Uterus (tissue), 2 donors: ENCODE measurements at regions not wholly inside any gene's neighbourhood (a gene's known extent, or its start where the extent isn't known, plus 50 kb on each side); places are given as distances from the start of the nearest gene placed in this dataset.

Source experiments
- POLR2A ChIP-seq, 2 donors: fragments of 450-650 bp; IDR thresholded peaks; one replicate each; pipeline ENCODE4 v1.6.1; 2016; ENCODE audit warnings: antibody characterized with exemption in 2 of 2, mild to moderate bottlenecking in 1 of 2, moderate library complexity in 1 of 2
- TF ChIP-seq, protein P1 (sequence below), 4 experiments: fragments of 200-600 bp in 2 of 4; fragments of 450-650 bp in 2 of 4; sonication (generic) in 2 of 4; IDR thresholded peaks; one replicate each; pipeline ENCODE4 v1.5.1; 2016 to 2019; ENCODE audit warnings: antibody characterized with exemption in 4 of 4, mild to moderate bottlenecking in 2 of 4, moderate library complexity in 1 of 4

DNA sequence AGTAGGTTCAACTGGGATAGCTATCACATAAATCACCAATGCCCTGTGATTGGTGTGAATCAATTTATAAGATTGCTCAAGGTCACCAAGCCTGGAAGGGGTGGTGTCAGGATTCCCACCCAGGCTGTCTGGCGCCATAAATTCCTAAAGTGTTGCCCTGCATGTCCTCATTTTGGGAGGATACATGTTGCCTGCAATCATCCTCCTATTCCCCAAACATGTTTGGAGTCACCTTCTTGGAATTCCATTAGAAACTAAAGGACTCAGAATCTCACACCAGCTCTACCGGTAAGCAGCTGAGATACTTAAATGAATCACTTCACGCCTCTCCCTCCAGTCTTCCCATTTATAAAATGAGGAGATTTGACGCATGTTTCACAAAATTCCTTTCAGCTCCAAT lies 54.1 kb upstream of the SLC45A1 start:
- no peak for TF ChIP-seq POLR2A (IDR thresholded peaks at IDR 0.05)
- TF ChIP-seq, protein P1, sequence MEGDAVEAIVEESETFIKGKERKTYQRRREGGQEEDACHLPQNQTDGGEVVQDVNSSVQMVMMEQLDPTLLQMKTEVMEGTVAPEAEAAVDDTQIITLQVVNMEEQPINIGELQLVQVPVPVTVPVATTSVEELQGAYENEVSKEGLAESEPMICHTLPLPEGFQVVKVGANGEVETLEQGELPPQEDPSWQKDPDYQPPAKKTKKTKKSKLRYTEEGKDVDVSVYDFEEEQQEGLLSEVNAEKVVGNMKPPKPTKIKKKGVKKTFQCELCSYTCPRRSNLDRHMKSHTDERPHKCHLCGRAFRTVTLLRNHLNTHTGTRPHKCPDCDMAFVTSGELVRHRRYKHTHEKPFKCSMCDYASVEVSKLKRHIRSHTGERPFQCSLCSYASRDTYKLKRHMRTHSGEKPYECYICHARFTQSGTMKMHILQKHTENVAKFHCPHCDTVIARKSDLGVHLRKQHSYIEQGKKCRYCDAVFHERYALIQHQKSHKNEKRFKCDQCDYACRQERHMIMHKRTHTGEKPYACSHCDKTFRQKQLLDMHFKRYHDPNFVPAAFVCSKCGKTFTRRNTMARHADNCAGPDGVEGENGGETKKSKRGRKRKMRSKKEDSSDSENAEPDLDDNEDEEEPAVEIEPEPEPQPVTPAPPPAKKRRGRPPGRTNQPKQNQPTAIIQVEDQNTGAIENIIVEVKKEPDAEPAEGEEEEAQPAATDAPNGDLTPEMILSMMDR (IDR thresholded peaks at IDR 0.05), result no peak
